Ovary (tissue), 3 donors: ENCODE measurements at regions not wholly inside any gene's neighbourhood (a gene's known extent, or its start where the extent isn't known, plus 50 kb on each side); places are given as distances from the start of the nearest gene placed in this dataset.

Experiments used
- CTCF ChIP-seq, 3 donors: fragments of 450-650 bp in 2 of 3; fragments of 200-600 bp in 1 of 3; IDR thresholded peaks; one replicate each; pipeline versions ENCODE4 v1.5.1 to v1.8.0; 2016 to 2022; ENCODE audit warnings: antibody characterized with exemption in 3 of 3, mild to moderate bottlenecking in 1 of 3
- EP300 ChIP-seq: sonication (generic); formaldehyde crosslinking; IDR thresholded peaks from one replicate; pipeline ENCODE4 v1.6.1; 2017; ENCODE audit warnings: antibody characterized with exemption
- POLR2A ChIP-seq: fragments of 450-650 bp; IDR thresholded peaks from one replicate; pipeline ENCODE4 v1.6.1; 2017; ENCODE audit warnings: antibody characterized with exemption, mild to moderate bottlenecking, moderate library complexity
- donor health status: DM: no; HTN: no; CAD: no.

- no peak for TF ChIP-seq CTCF (IDR thresholded peaks at IDR 0.05)
- TF ChIP-seq EP300, result no peak
- no peak for TF ChIP-seq POLR2A
These were observed 399.1 kb upstream of the DDI1 start for GRCh38 chr11:103637295-103637694.
